GM23248 (cell line): ENCODE measurements at regions not wholly inside any gene's neighbourhood (a gene's known extent, or its start where the extent isn't known, plus 50 kb on each side); places are given as distances from the start of the nearest gene placed in this dataset.

Source experiments
- DNase-seq: peaks from one replicate; pipeline ENCODE4 v3.0.0-alpha.2; 2015
- H2AFZ ChIP-seq: fragments of 200-600 bp; sonication (generic); 2 replicates; pipeline ENCODE4 v1.6.1; 2016; ENCODE audit warnings: antibody characterized with exemption
- H3F3A ChIP-seq: fragments of 200-600 bp; sonication (generic); 2 replicates; pipeline ENCODE4 v1.6.1; 2016; ENCODE audit warnings: mild to moderate bottlenecking, antibody characterized with exemption, mixed run types; ENCODE audit not compliant: insufficient read depth
- H3K27ac ChIP-seq: fragments of 200-600 bp; sonication (generic); 2 replicates; pipeline ENCODE4 v1.5.1; 2016; ENCODE audit warnings: mild to moderate bottlenecking
- H3K27me3 ChIP-seq: fragments of 200-600 bp; sonication (generic); replicated peaks from 2 replicates; pipeline ENCODE4 v1.6.1; 2016; ENCODE audit warnings: mild to moderate bottlenecking; ENCODE audit not compliant: insufficient read depth
- H3K36me3 ChIP-seq: fragments of 200-600 bp; sonication (generic); 2 replicates; pipeline ENCODE4 v1.6.1; 2016; ENCODE audit warnings: low read depth, mild to moderate bottlenecking
- H3K4me1 ChIP-seq: fragments of 200-600 bp; sonication (generic); 2 replicates; pipeline ENCODE4 v1.6.1; 2016; ENCODE audit warnings: mild to moderate bottlenecking; ENCODE audit not compliant: insufficient read depth
- H3K4me2 ChIP-seq: fragments of 200-600 bp; sonication (generic); one replicate; pipeline ENCODE4 v1.6.1; 2016; ENCODE audit warnings: mild to moderate bottlenecking; ENCODE audit not compliant: unreplicated experiment
- H3K4me3 ChIP-seq: fragments of 200-600 bp; sonication (generic); 2 replicates; pipeline ENCODE4 v1.5.1; 2016; ENCODE audit warnings: mild to moderate bottlenecking
- H3K79me2 ChIP-seq: fragments of 200-600 bp; sonication (generic); 2 replicates; pipeline ENCODE4 v1.6.1; 2016; ENCODE audit warnings: mild to moderate bottlenecking; ENCODE audit not compliant: insufficient read depth
- H3K9ac ChIP-seq: fragments of 200-600 bp; sonication (generic); 2 replicates; pipeline ENCODE4 v1.6.1; 2016; ENCODE audit warnings: mild to moderate bottlenecking
- H3K9me2 ChIP-seq: fragments of 200-600 bp; sonication (generic); 2 replicates; pipeline ENCODE4 v1.6.1; 2016; ENCODE audit warnings: mixed run types, mild to moderate bottlenecking, moderate library complexity; ENCODE audit not compliant: insufficient read depth
- H3K9me3 ChIP-seq: fragments of 200-600 bp; sonication (generic); one replicate; pipeline ENCODE4 v1.6.1; 2017; ENCODE audit warnings: low read depth
- H4K20me1 ChIP-seq: fragments of 200-600 bp; sonication (generic); 2 replicates; pipeline ENCODE4 v1.6.0; 2016; ENCODE audit not compliant: insufficient read depth
- EZH2 ChIP-seq: fragments of 200-600 bp; sonication (generic); IDR thresholded peaks from 2 replicates; pipeline ENCODE4 v1.6.1; 2018; ENCODE audit warnings: antibody characterized with exemption, mild to moderate bottlenecking; ENCODE audit not compliant: insufficient read depth, poor library complexity, severe bottlenecking
- EZH2phosphoT487 ChIP-seq: fragments of 200-600 bp; sonication (generic); IDR thresholded peaks from 2 replicates; pipeline ENCODE4 v1.6.1; 2018; ENCODE audit warnings: antibody characterized with exemption, moderate library complexity, mild to moderate bottlenecking, low read depth; ENCODE audit not compliant: insufficient read depth
- WGBS, 2 experiments: methylation state at CpG; one replicate each; pipeline ENCODE4 v1.1.6; 2015 to 2017; ENCODE audit warnings: low lambda C conversion rate in 2 of 2, low coverage in 1 of 2; ENCODE audit errors: missing lambda C conversion rate in 2 of 2; 5-methylcytosine and 5-hydroxymethylcytosine counted together
- in situ Hi-C: fragments of 300-500 bp; cut with MboI; formaldehyde crosslinking; loops from 2 replicates; pipeline ENCODE4 v1.15.0; 2020

- in situ Hi-C loops, result no loop called here
- Histone ChIP-seq H3K4me3 (no peak overlapping the region), H3K4me1 (no peaks in the 10 kb centered on the region), H4K20me1 (no peaks in the 10 kb centered on the region), H3K9ac (no peak overlapping the region), H3K9me2 (no peaks in the 10 kb centered on the region), H2AFZ (no peak overlapping the region), H3K36me3 (no peaks in the 10 kb centered on the region), H3K27ac (no peak overlapping the region), H3F3A (no peaks in the 10 kb centered on the region), H3K9me3 (no peaks in the 10 kb centered on the region), H3K79me2 (no peaks in the 10 kb centered on the region), H3K4me2 (no peak overlapping the region), H3K27me3 (no peaks in the 10 kb centered on the region)
- 13% methylated on average over 1 of the region's 1 CpG for WGBS, 2 experiments
- DNase-seq, result peak; percentile 24
- TF ChIP-seq EZH2, result no peak
- no peak for TF ChIP-seq EZH2phosphoT487
Observed at GRCh38 chr11:93248602-93249001, 50.8 kb upstream of the SLC36A4 start.

- Histone ChIP-seq H3K9ac (no peak overlapping the region), H3F3A (no peaks in the 10 kb centered on the region), H3K9me2 (no peaks in the 10 kb centered on the region), H3K36me3 (no peaks in the 10 kb centered on the region), H3K27ac (no peak overlapping the region), H3K27me3 (no peaks in the 10 kb centered on the region), H2AFZ (no peak overlapping the region), H3K4me1 (no peaks in the 10 kb centered on the region), H3K4me2 (no peak overlapping the region), H3K79me2 (no peaks in the 10 kb centered on the region), H3K4me3 (no peak overlapping the region), H4K20me1 (no peaks in the 10 kb centered on the region), H3K9me3 (no peaks in the 10 kb centered on the region)
- in situ Hi-C loops, result no loop called here
- no peak for DNase-seq
- TF ChIP-seq EZH2, result no peak
- TF ChIP-seq EZH2phosphoT487, result no peak
- WGBS, 2 experiments, result 13 to 19% methylated on average over 7 of the region's 7 CpGs
Observed at GRCh38 chr11:93249459-93250220, 51.8 kb upstream of the SLC36A4 start.

- Histone ChIP-seq H3K9me2 (no peaks in the 10 kb centered on the region), H3K4me2 (no peak overlapping the region), H3K9me3 (no peaks in the 10 kb centered on the region), H3K27me3 (no peaks in the 10 kb centered on the region), H3K4me1 (no peaks in the 10 kb centered on the region), H3K27ac (no peak overlapping the region), H4K20me1 (no peaks in the 10 kb centered on the region), H3K9ac (no peak overlapping the region), H3K4me3 (no peak overlapping the region), H3K36me3 (no peaks in the 10 kb centered on the region), H3K79me2 (no peaks in the 10 kb centered on the region), H3F3A (no peaks in the 10 kb centered on the region), H2AFZ (no peak overlapping the region)
- 12 to 21% methylated on average over 4 of the region's 4 CpGs for WGBS, 2 experiments
- DNase-seq, result no peak
- in situ Hi-C loops, result no loop called here
- TF ChIP-seq EZH2 (no peak), EZH2phosphoT487 (no peak)
Observed at GRCh38 chr11:93250326-93250725, 52.5 kb upstream of the SLC36A4 start.

- 19 to 24% methylated on average over 1 of the region's 1 CpG for WGBS, 2 experiments
- H3K36me3 ChIP-seq, result no peaks in the 10 kb centered on the region
- no peaks in the 10 kb centered on the region for H4K20me1 ChIP-seq
- no peaks in the 10 kb centered on the region for H3K27me3 ChIP-seq
- H3K79me2 ChIP-seq, result no peaks in the 10 kb centered on the region
- no peaks in the 10 kb centered on the region for H3K4me1 ChIP-seq
- no peak overlapping the region for H3K27ac ChIP-seq
- H3K4me3 ChIP-seq, result no peak overlapping the region
- no peak overlapping the region for H2AFZ ChIP-seq
- no peak for TF ChIP-seq EZH2
- no peak for TF ChIP-seq EZH2phosphoT487
- no peak for DNase-seq
- H3K4me2 ChIP-seq, result no peak overlapping the region
- no peak overlapping the region for H3K9ac ChIP-seq
- no peaks in the 10 kb centered on the region for H3F3A ChIP-seq
- in situ Hi-C loops, result no loop called here
- no peaks in the 10 kb centered on the region for H3K9me3 ChIP-seq
- H3K9me2 ChIP-seq, result no peaks in the 10 kb centered on the region
Observed at GRCh38 chr11:93251922-93252321, 54.1 kb upstream of the SLC36A4 start.
